Activated CD4-positive, alpha-beta T cell treated with anti-CD3 and anti-CD28 coated beads, Interleukin-10, Interleukin-2, amounts not matched to agents 100 ng/mL and 50 ng/mL, durations not matched to agents 16 hours and 8 hours (primary cell): ENCODE measurements at regions not wholly inside any gene's neighbourhood (a gene's known extent, or its start where the extent isn't known, plus 50 kb on each side); places are given as distances from the start of the nearest gene placed in this dataset.

Source experiments
- DNase-seq: peaks from one replicate; pipeline ENCODE4 v3.0.0-alpha.2; 2020

DNA sequence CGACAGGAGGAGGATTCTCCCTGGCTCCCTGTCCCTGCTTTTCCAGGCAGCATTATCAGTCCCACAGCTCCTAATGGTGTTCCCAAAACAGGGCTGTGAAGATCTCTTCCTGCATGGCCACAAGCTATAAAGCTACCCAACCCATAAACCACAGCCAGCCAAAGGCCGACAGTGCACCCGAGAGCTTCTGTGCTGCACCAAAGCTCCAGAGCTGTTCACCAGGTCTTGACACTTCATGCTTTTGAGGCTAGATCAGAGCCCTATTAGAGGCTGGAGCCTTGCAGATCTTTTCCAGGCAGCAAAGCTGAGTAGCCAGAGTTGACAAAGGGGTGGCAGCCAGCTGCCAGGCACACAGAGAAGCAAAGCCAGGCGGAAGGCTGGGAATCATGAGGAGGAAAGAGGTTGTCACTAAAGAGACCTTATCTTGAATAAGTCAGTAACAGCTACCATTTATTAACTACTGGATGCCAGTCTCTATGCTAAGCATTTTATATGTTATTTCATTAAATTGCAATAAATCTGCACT, 180.4 kb downstream of the KATNAL1 start:
- DNase-seq = no peak

DNA sequence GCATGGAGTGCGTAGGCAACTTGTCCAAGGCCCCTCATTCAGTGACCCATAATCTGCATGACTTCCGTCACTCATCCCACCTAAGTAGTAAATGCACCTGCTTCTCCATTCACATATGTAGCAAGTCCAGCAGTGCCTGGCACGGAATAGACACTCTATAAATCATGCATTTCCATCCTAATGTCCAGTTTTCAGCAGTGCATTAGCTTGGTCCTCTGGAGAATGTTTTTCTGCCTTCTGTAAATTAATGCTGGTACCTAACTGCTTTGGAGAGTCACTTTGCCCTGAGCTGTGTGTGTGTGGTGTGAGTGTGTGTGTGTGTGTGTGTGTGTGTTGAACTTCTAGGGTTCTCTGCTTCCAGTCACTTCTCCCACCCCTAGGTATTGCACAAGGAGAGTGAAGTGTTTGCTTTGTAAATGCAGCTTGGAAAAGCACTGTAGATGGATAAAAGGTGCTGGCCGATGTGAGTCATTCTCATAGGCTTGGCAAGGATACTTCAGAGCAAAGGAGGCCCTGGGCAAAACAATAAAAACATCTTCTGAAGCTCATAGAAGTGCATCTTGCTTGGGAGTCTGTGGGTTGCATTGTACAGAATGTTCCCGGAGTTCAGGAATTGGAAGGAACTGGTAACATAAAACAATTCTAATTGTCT, 181.8 kb downstream of the KATNAL1 start:
- DNase-seq = no peak

DNA sequence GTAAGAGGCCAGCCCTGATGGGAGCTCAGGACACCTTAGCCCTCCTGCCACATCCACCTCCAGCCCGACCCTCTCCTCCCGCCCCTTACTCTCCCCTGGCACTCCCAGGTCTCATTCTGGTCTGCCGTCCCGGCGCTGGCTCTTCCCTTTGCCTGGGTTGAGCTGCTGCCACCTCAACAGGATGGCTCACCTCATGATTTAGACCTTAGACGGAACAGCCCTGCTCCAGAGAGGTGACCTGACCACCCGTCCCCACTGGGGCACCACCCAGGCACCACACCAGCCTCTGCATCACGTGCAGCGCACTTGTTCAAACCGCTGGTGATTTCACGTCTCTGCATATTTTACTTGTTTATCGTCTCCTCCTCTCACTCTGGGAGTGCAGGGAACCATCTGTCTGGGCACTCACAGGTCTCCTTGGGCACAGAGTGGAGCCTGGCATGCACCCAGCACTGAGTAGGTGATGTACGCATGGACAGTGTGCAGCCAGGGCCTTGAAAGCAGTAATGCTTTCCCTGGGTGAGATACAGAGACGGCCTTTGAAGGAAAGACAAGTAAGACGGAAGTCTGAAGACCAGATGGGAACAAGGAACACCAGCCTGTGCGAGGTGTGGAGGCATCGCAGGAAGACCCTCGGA, 183.1 kb downstream of the KATNAL1 start:
- DNase-seq = no peak

DNA sequence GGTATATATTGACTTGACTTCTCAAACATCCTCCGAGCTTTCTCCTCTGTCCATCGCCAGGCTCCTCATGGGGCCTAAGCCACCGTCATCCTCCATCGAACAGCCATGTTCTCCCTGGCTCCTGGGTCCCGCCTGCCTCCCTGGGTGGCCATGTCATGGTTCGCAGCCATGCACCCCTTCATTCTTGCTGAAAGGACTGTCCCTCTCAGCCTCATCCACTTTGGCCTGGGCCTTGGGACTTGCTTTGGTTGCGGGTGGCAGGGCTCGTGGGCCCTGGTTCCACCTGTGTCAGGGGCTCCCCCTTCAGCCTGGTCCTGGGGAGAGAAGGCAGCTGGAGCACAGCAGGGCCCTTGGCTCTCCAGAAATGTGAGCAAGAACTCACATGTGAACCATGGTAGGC, 183.8 kb downstream of the KATNAL1 start:
- no peak for DNase-seq

DNA sequence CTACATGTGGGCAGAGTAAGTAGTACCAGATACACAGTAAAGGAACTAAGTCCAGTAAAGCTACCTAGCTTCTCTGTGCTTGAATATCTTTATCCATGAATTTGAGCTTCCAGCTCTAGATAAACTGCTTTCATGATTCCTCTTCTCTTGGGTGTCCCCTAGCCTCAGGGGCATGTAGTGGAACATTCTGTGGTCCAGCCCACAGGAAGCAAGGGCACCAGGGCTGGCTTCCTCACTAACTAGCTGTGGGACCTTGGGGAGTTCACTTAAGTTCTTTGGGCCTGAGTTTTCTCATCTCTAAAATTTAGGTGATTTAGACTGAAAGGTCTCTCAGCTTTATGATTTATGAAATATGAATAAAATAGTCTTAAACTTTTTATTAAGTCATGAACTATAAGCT, 185.7 kb downstream of the KATNAL1 start:
- no peak for DNase-seq

DNA sequence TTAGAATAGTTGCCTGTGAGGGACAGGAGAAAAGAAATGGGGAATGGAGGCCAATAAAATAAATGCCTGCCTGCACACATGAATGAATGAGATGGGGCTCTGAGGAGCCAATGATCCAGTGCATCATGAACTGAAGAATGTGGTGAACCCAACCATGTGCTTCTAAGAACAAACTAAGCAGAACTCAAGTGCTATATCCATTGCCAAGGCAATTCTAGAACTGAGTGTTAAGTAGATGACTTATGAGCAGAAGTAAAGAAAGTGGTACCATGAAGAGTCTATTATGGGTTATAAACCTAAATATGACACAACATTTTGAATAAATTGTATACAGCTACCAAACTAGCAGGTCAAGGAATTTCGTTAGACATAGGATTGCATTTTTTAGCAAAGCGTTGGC, 186.1 kb downstream of the KATNAL1 start:
- DNase-seq = no peak

DNA sequence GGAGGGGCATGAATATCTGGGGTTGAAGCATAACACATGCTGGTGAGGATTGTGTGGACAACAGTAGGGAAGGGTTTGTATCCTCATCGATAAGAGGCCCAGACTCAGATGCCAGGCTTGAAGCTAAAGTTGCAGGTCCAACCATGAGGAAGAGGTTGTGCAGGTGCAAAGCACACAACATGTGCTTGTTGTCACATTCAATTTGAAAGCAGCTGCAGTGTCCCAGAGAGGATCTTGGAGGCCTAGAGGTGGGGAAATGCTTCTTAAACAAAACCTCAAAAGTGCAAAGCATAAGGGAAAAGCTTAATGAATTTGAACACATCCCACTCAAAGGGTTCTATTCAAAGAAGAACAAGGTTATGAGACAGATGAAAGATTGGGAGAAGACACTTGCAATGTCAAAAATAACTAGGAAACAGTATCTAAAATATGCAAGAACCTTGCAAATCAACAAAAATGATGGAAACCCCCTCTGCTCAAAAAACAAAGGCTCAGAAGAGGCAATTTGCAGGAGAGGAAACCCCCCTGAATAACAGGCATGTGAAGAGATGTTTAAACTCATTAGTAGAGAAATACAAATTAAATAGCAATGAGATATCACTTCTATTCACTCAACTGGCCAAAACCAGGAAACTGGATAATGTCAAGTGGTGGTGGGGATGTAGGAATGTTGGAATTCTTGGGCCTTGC, 187.1 kb downstream of the KATNAL1 start:
- DNase-seq = peak; percentile 39

DNA sequence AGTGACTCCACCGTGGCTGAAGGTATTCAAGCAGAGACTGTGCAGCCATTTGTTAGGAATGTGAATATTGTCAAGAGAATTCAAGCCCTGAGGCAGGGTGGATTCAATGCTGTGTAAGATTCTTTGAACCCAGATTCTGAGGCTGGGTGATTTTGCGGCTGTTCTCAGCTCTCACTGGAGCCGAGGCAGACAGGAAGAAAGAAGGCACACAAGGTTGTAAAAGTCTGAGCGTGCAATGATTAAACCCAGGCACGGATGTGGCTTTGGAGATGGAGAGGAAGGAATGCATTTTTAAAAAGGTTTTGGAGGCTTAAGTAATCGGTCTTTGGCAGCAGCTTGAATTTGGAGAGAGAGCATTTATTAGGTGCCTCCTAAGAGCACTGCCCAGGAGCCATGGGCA, 187.9 kb downstream of the KATNAL1 start:
- DNase-seq = peak; percentile 74

DNA sequence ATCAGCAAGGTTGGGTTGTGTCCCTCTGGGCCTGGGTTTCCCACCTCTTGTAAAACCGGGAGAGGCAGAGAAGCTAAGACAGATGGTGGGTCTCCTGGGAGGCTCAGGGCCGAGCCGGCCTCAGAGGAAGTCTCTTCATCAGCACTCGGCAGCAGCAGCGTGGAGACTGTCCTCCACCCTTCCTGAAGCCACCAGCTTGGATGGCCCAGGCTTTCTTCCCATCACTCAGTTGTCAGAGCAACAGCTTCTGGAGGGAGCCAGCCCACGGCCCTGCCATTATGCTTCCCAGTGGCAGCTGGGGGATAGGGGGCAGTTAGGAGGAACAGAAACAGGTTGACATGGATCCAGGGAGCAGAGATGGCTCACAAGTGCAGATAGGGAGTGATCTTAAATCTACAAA, 191.0 kb downstream of the KATNAL1 start:
- no peak for DNase-seq

DNA sequence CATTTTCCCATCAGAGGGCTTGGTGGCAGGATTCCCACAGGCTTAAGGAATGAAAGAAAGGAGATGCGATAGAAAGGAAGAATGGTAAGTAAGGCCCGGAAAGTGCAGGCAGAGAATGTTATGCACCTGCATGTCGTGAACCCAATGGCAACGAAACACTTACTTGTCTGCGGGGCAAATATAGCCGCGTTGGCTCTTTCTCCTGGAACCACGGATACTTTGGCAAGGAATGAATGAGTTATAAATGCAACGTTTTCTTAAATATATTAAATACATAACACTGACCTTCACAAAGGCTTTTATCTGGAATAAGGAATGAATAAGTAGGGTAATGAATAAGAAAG, 192.1 kb downstream of the KATNAL1 start:
- DNase-seq = no peak

DNA sequence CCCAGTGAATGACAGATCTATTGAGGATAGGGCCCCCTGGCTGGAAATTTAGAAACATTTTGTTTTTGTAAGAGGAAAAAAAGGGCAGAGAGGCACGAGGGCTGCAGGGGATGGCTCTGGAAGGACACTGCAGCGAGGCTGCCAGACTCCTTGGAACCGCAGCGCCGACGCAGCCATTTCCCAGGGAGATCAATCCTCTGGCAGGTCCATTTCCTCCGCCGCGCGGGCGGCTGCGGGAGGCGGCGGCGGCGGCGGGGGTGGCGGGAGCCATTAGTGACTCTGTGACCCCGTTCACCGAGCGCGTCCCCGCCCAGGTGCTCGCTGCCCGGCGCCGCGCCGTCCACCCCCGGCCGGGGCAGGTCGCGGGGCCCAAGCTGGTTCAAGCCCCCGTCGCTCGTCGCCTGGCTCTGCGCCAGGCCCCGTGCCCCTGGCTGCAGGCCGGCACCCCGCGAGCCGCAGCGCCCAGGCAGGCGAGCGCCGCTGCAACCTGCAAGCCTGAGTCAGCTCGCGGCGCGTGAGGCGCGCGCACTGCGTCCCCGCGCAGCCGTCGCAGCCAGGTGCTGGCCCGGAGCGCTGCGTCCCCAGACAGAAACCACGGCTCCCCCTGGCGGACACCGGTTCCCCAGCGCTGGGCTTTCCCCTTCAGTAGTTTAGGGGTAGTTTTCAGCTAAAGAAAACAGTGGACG, 192.6 kb downstream of the KATNAL1 start:
- peak; percentile 94 for DNase-seq

DNA sequence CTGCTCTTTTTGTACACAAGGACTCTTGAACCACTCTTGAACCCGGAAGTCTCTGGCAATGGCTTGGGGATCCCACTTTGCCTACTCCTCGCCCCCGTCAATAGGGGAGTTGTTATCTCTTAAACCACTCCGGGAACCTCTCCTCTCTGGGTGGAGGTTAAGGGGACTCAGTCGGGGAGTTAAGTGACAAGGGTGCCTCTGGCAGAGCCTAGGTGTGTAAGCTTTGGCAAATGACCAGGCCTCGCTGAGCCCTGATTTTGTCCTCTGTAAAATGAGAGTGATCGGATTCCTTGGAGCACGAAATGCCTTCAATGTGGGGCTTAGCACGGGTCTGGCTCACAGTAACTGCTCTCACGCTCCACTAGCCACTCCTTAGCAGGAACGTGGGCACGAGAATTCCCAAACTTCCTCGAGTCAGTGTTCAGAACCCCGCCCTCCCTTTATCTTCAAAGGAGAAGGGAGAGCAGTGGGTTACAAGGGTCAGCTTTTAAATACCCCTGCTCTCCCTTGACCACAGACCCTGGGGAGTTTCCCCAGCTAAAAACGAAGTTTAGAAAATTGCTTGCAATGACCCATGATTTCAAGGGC, 193.3 kb downstream of the KATNAL1 start:
- no peak for DNase-seq

DNA sequence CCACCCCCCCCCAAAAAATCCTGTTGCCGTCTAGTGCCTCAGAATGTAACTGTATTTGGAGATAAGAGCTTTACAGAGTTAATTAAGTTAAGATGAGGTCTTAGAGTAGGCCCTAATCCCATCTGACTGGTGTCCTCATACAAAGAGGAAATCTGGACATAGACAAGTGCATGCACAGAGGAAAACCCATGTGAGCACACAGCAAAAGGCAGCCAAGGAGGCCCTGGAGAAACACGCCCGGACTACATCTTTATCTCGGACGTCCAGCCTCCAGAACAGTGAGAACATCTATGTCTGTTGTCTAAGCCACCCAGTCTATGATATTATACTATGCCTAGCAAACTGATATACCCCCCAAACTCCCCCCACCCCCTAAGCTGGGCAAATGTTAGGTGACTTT, 193.8 kb downstream of the KATNAL1 start:
- no peak for DNase-seq

DNA sequence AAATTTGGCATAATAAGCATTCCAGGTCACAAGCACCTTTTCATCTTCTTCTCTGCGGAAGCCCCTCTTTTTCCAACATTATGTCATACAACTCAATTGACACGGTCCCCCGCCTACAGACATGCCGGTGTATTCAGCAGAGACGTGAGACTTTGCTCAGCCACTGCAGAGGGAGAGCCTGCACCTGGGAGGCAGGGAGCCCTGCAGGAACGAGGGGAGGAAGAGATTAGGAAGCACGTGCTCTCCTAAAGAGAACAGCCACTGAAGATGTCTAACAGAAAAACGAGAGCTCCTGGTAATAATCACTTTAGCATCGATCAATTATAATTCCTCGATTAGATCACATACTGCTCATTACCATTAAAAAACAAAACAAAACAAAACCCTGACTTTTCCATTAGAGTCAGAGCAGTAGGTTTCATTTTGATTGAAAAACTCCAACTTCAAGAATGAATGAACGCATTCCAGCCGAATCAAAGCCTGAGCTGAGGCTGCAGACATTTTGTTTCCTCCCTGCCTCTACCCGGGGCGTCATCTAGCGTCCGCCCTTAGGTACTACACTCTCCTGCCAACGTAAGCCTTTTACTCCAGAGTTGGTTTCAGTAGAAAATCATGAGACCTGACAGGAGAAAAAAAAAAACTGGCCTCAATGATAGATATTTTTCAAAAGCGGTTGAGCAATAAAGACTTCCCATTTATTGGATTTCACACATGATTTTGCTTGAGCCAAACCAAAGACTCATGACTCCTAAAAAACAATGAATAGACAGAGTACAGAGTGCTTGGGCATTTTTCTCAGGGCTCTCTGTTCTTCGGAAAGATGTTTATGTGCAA, 194.5 kb downstream of the KATNAL1 start:
- DNase-seq = peak; percentile 87

DNA sequence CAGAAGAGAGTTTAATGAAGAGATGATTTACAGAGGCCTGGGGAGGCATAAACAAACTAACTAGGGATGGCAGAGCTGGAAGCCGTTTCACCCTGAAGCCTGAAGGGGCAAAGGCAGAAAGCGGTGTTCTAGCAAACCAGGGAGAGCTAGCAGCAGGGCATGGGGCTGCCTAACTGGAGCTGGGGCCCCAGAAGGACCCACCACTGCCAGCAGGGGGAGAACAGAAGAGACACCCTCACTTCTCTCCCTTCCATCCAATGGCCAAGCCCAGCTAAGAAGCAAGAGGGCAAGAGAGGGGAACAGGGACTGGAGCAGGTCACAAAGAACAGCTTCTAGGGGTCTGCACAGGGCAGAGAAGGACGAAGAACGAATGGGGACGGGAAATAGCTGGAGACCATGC, 195.5 kb downstream of the KATNAL1 start:
- peak; percentile 30 for DNase-seq

DNA sequence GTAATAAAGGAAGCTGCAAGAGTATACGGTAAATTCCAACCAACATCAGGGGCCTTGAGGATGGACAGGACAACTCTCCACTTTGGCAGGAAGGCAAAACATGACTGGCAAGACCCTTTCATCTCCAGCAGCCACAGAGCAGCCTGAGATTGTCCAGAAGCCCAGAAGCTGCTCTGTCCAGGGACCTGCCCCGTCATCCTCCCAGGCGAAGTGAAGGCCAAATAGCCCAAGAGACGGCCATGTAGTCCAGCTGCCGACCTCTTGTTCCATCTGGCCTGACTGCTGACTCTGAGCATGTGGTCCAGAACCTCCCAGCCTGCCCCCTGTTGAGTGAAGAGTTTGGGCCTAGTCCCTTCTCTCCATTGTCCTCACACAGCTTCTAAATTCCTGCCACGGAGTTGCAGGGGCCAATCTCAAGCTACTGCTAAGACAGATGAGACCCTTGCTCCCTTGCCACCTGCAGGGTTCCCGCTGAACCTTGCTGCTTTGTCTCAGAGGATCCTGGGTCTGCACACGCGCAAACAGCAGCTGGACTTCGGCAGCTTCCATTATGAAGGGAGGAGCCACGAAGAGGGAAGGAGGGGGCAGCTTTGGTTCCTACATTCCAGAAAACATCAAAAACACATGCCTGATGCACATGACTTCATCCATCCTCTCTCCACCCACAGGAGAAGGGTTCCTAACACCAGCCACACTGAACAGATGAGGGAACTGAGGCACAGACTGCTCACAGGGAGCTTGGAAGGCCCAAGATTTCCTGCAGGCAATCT, 196.9 kb downstream of the KATNAL1 start:
- DNase-seq = no peak

DNA sequence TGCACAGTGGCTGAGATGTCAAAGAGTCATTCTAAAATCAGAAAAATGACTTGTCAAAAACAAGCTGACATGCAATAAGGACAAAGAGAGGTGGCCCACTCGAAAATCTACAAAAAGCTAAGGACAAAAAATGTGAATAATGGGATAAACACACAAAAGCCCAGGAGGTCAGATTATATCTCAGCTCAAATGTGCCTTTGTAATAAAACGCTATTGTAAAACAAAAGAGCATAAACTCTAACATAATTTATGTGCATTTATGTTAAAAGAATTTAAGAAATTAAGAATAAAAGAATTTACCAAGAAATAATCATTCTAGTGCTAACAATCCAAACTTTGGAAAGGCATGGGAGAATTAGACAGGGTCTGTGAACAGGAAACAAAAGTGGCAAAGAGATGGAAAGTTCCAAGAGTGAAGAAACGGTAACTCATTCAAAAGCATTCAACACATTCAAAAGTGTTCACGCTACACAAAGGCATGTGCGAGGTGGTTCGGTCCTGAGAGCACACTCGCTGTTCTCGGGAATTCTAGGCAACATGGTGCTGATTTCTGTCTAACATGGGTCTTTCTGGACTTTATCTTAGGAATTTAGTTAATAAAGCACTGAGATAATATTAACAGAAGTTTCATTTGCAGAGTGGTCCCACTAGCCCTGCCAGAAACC, 197.7 kb downstream of the KATNAL1 start:
- no peak for DNase-seq

DNA sequence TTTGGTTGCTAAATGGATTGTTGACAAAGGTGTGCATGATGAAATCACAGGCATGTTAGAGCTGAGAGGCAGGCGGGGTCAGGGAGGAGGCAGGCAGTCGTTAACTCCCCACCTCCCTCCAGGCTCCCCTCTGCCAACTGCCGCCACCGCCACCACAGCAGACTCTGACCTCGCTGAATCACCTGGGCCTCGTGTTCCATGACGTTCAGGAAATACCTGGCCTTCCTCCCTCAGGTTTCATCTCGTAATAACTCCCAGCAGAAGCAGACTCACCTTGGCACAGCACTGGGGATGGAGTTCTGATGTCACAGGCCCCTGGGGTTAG, 198.5 kb downstream of the KATNAL1 start:
- no peak for DNase-seq

DNA sequence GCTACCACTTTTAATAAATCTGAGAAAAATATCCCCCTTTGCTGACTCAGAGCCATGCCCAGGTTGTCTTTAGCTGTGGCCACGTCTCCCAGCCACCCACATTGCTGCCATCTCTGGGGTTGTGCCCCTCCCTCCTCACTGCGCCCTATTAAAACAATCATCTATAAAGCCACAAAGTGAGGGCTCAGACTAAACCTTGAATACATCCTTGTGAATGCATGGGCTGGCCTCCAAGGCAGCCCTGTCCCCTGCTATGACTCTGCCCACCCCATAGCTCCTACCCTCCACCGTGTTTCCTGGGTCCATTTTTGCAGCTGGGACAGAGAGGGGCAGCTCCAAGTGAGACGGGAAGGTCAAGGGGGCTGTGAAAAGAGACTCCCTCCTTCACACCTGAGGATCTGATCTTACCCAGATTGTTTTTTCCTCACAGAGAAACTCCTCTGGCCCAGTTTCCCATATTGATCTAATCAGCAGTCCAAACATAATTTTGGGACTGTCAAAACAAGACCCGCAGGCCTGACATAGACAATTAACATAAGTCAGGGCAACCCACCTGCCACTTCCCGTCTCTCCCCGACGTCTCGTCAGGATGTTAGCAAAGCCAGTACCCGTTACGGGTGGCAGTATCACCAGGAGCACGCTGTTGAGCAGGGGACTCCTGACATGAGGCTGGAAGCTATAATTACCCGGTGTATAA, 199.0 kb downstream of the KATNAL1 start:
- no peak for DNase-seq

DNA sequence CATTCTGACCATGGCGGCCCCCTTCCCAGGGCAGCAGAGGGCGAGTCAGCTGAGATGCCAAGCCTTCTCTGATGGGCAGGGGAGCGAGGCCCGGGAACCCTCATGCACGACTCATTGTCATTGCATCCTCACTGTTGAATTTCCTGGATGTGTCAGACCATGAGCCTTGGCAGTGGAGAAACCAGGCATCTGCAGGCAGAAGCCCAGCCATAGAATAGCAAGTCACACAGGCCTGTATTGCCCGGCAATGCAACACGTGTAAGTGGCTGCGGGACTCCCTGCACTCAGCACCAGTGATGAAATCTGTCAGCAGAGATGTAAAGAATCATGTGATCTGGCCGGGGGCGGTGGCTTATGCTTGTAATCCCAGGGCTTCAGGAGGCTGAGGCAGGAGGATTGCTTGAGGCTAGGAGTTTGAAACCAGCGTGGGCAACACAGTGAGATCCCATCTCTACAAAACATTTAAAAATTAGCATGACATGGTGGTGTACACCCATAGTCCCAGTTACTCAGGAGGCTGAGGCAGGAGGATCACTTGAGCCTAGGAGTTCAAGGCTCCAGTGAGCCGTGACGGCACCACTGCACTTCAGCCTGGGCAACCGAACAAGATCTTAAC, 199.7 kb downstream of the KATNAL1 start:
- DNase-seq = no peak
